Loucy (cell line): ENCODE measurements at regions not wholly inside any gene's neighbourhood (a gene's known extent, or its start where the extent isn't known, plus 50 kb on each side); places are given as distances from the start of the nearest gene placed in this dataset.

Source experiments
- EZH2phosphoT487 ChIP-seq: fragments of 200-600 bp; IDR thresholded peaks from 2 replicates; pipeline ENCODE4 v1.6.1; 2018; ENCODE audit warnings: antibody characterized with exemption, mild to moderate bottlenecking, moderate library complexity, borderline replicate concordance
- TF ChIP-seq, protein P1 (sequence below): fragments of 200-600 bp; sonication (generic); conservative IDR thresholded peaks from 2 replicates; pipeline ENCODE4 v1.5.1; 2014; ENCODE audit warnings: mild to moderate bottlenecking, antibody characterized with exemption, low read length

DNA sequence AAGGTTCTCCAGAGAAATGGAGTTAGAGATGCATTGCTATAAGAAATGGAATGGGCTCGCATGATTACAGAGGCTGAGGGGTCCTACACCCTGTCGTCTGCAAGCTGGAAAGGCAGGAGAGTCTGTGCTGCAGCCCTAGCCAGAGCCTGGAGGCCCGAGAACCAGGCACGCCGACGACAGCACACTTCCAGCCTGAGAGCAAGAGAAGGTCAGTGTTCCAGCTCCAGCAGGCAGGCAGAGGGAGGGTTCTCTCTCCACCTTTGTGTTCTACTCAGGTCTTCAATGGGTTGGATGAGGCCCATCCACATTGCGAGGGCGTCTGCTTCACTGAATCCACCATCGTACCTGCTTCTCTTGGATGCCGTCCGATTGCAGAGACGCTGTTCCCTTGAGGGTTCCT is 177.6 kb upstream of the HDAC4 start:
- TF ChIP-seq, protein P1, sequence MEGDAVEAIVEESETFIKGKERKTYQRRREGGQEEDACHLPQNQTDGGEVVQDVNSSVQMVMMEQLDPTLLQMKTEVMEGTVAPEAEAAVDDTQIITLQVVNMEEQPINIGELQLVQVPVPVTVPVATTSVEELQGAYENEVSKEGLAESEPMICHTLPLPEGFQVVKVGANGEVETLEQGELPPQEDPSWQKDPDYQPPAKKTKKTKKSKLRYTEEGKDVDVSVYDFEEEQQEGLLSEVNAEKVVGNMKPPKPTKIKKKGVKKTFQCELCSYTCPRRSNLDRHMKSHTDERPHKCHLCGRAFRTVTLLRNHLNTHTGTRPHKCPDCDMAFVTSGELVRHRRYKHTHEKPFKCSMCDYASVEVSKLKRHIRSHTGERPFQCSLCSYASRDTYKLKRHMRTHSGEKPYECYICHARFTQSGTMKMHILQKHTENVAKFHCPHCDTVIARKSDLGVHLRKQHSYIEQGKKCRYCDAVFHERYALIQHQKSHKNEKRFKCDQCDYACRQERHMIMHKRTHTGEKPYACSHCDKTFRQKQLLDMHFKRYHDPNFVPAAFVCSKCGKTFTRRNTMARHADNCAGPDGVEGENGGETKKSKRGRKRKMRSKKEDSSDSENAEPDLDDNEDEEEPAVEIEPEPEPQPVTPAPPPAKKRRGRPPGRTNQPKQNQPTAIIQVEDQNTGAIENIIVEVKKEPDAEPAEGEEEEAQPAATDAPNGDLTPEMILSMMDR = no peak
- TF ChIP-seq EZH2phosphoT487 = no peak
